Panc1 (cell line): ENCODE measurements at regions not wholly inside any gene's neighbourhood (a gene's known extent, or its start where the extent isn't known, plus 50 kb on each side); places are given as distances from the start of the nearest gene placed in this dataset.

ENCODE experiments used
- ATAC-seq: fragments of 200-7000 bp; cut with Tn5 transposase; 2 replicates; pipeline ENCODE4 v1.9.1; 2020; ENCODE audit warnings: mild to moderate bottlenecking, moderate library complexity
- BruUV-seq: library from RNA; stranded (reverse); fragments of 400-500 nt; replicated peaks from 2 replicates; lab custom pipeline; 2021; lab: Mats Ljungman, UMichigan
- CTCF ChIA-PET: fragments of 300-600 bp; sonication (Branson Sonifier 250); formaldehyde crosslinking; loops from one replicate; lab custom pipeline; 2022; ENCODE audit warnings: antibody characterized with exemption; lab: Charles Lee
- POLR2A ChIA-PET: fragments of 300-600 bp; sonication (Branson Sonifier 250); formaldehyde crosslinking; loops from one replicate; lab custom pipeline; 2022; ENCODE audit warnings: antibody characterized with exemption; lab: Charles Lee
- DNase-seq: peaks from one replicate; pipeline ENCODE4 v3.0.0-alpha.2; 2010; ENCODE audit warnings: low read depth, low spot score
- H3K27ac ChIP-seq: 2 replicates; pipeline ENCODE4 v1.5.1; 2011; ENCODE audit warnings: mild to moderate bottlenecking, low read length, inconsistent platforms
- H3K27me3 ChIP-seq: fragments of 200-500 bp; sonication (Bioruptor generic); 2 replicates; pipeline ENCODE4 v1.6.0; 2014; ENCODE audit warnings: low read length, inconsistent platforms; ENCODE audit not compliant: control insufficient read depth, insufficient read depth
- H3K36me3 ChIP-seq: fragments of 200-500 bp; sonication (Bioruptor generic); 2 replicates; pipeline ENCODE4 v1.5.1; 2014; ENCODE audit warnings: inconsistent platforms, mild to moderate bottlenecking, low read length, moderate library complexity; ENCODE audit not compliant: control insufficient read depth, insufficient read depth
- H3K4me1 ChIP-seq: 2 replicates; pipeline ENCODE4 v1.5.1; 2011; ENCODE audit warnings: inconsistent platforms, mild to moderate bottlenecking, low read length, moderate library complexity; ENCODE audit not compliant: control insufficient read depth, insufficient read depth
- H3K4me3 ChIP-seq, 2 experiments: 2 replicates each; pipeline ENCODE4 v1.5.1; 2011 to 2012; ENCODE audit warnings: low read depth in 2 of 2, low read length in 2 of 2, mild to moderate bottlenecking in 2 of 2, inconsistent platforms in 1 of 2, moderate library complexity in 1 of 2
- H3K9me3 ChIP-seq: fragments of 200-500 bp; sonication (Bioruptor generic); 2 replicates; pipeline ENCODE4 v1.5.1; 2014; ENCODE audit warnings: low read depth, mild to moderate bottlenecking, inconsistent platforms, low read length, moderate library complexity; ENCODE audit not compliant: control insufficient read depth, insufficient read depth
- CTCF ChIP-seq: fragments of 450-650 bp; IDR thresholded peaks from 2 replicates; pipeline ENCODE4 v1.5.1; 2017; ENCODE audit warnings: mild to moderate bottlenecking
- POLR2AphosphoS5 ChIP-seq: IDR thresholded peaks from 2 replicates; pipeline ENCODE4 v1.6.1; 2012; ENCODE audit warnings: mild to moderate bottlenecking, low read depth, low read length, moderate library complexity
- REST ChIP-seq, 2 experiments: IDR thresholded peaks; 2 replicates each; pipeline ENCODE4 v1.6.1; 2011 to 2012; ENCODE audit warnings: low read depth in 2 of 2, control low read depth in 1 of 2, low read length in 1 of 2, mild to moderate bottlenecking in 1 of 2, moderate library complexity in 1 of 2; ENCODE audit not compliant: insufficient read depth in 1 of 2
- SIN3A ChIP-seq: IDR thresholded peaks from 2 replicates; pipeline ENCODE4 v1.6.1; 2012; ENCODE audit warnings: low read depth, mild to moderate bottlenecking, low read length, moderate library complexity, borderline replicate concordance; ENCODE audit not compliant: insufficient read depth
- TCF7L2 ChIP-seq: IDR thresholded peaks from 2 replicates; pipeline ENCODE4 v1.6.1; 2011; ENCODE audit warnings: mild to moderate bottlenecking, low read depth, low read length, inconsistent platforms
- in situ Hi-C: cut with HindIII; loops from 2 replicates; pipeline ENCODE4 v1.10.0; 2016; ENCODE audit warnings: low sequenced_read_pairs, low pct_unique_long_range_greater_than_20kb
- intact Hi-C: fragments of 100-400 bp; cut with micrococcal nuclease; formaldehyde crosslinking; loops from one replicate; pipeline ENCODE4 v1.10.0; 2022; ENCODE audit not compliant: unreplicated experiment

GRCh38 chr4:59969909-59970308, 1230.2 kb upstream of the ADGRL3 start:
- ChIA-PET POLR2A (no interaction called here), CTCF (no interaction called here)
- H3K27me3 ChIP-seq: no peaks in the 10 kb centered on the region
- no peaks in the 10 kb centered on the region for H3K4me1 ChIP-seq
- H3K9me3 ChIP-seq: no peaks in the 10 kb centered on the region
- ATAC-seq (no peak), DNase-seq (no peak)
- in situ Hi-C loops (no loop called here), intact Hi-C loops (no loop called here)
- no TSS peak for BruUV-seq
- TF ChIP-seq REST (IDR thresholded peaks at IDR 0.05; ENCODE audit: insufficient read depth in 1 of 2, low read depth in 2 of 2, low read length in 1 of 2) (no peak), CTCF (no peak), POLR2AphosphoS5 (no peak), TCF7L2 (no peak), SIN3A (no peak)
- H3K27ac ChIP-seq: no peak overlapping the region
- H3K36me3 ChIP-seq: no peaks in the 10 kb centered on the region
- H3K4me3 ChIP-seq: no peak overlapping the region

GRCh38 chr4:59971952-59972351, 1228.2 kb upstream of the ADGRL3 start:
- intact Hi-C loops (no loop called here), in situ Hi-C loops (no loop called here)
- CTCF ChIA-PET: no interaction called here
- H3K4me1 ChIP-seq: no peaks in the 10 kb centered on the region
- H3K27me3 ChIP-seq: no peaks in the 10 kb centered on the region
- no peaks in the 10 kb centered on the region for H3K9me3 ChIP-seq
- H3K36me3 ChIP-seq: no peaks in the 10 kb centered on the region
- DNase-seq (no peak), ATAC-seq (no peak)
- no peak for TF ChIP-seq SIN3A
- H3K4me3 ChIP-seq: no peak overlapping the region
- no peak overlapping the region for H3K27ac ChIP-seq
- POLR2A ChIA-PET: no interaction called here
- no TSS peak for BruUV-seq

GRCh38 chr4:59973492-59973891, 1226.6 kb upstream of the ADGRL3 start:
- H3K36me3 ChIP-seq: no peaks in the 10 kb centered on the region
- BruUV-seq: no TSS peak
- no peak overlapping the region for H3K4me3 ChIP-seq
- intact Hi-C loops (no loop called here), in situ Hi-C loops (no loop called here)
- no peak overlapping the region for H3K27ac ChIP-seq
- TF ChIP-seq POLR2AphosphoS5: no peak
- TF ChIP-seq SIN3A: no peak
- no peak for TF ChIP-seq CTCF
- no peak for TF ChIP-seq TCF7L2
- TF ChIP-seq REST (IDR thresholded peaks at IDR 0.05; ENCODE audit: insufficient read depth in 1 of 2, low read depth in 2 of 2, low read length in 1 of 2): no peak
- no peaks in the 10 kb centered on the region for H3K9me3 ChIP-seq
- ChIA-PET POLR2A (no interaction called here), CTCF (no interaction called here)
- H3K4me1 ChIP-seq: no peaks in the 10 kb centered on the region
- ATAC-seq (no peak), DNase-seq (no peak)
- H3K27me3 ChIP-seq: no peaks in the 10 kb centered on the region
